SK-N-SH treated with all-trans-retinoic acid at 6 μM for 48 hours (cell line): ENCODE measurements at regions not wholly inside any gene's neighbourhood (a gene's known extent, or its start where the extent isn't known, plus 50 kb on each side); places are given as distances from the start of the nearest gene placed in this dataset.

Source experiments
- GLIS3 ChIP-seq: fragments of 250-450 bp; sonication (Bioruptor Pico); IDR thresholded peaks from 2 replicates; pipeline ENCODE4 v1.5.0; 2020; ENCODE audit warnings: mild to moderate bottlenecking, moderate library complexity
- RARB ChIP-seq: fragments of 250-450 bp; sonication (Bioruptor Pico); IDR thresholded peaks from 2 replicates; pipeline ENCODE4 v1.8.0; 2021; ENCODE audit warnings: mild to moderate bottlenecking, moderate library complexity
- TCF4 ChIP-seq: fragments of 250-450 bp; sonication (Bioruptor Pico); IDR thresholded peaks from 2 replicates; pipeline ENCODE4 v1.8.0; 2021; ENCODE audit warnings: mild to moderate bottlenecking, moderate library complexity, borderline replicate concordance
- ZFP3 ChIP-seq: fragments of 250-450 bp; sonication (Bioruptor Pico); IDR thresholded peaks from 2 replicates; pipeline ENCODE4 v1.5.0; 2020; ENCODE audit warnings: mild to moderate bottlenecking, moderate library complexity
- ZNF70 ChIP-seq: fragments of 450-650 bp; formaldehyde crosslinking; IDR thresholded peaks from 2 replicates; pipeline ENCODE4 v1.5.0; 2020; ENCODE audit warnings: mild to moderate bottlenecking, moderate library complexity

DNA sequence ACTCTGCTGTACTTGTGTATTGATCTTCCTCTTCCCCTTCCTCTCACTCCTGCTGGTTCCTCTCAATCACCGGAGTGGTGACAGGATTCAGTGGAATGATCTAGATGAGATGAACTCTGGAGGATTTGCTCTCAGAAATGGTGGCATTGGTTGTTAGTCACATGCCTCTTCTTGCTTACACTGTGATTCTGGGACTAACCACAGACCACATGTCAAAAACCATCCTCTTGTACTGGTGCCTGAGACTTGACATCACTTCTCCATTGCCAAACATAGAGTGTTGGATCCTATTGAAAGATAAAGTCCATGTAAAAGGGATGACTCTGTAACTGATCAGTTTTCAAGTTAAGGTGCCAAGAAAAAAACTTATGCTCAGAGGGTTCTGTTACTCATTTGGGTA lies 506.5 kb downstream of the DMAC1 start:
- TF ChIP-seq ZNF70 (CRISPR knock-in tag) (no peak), GLIS3 (CRISPR knock-in tag) (no peak), ZFP3 (CRISPR knock-in tag) (no peak), TCF4 (no peak), RARB (no peak)
